ENCODE measurements at regions not wholly inside any gene's neighbourhood (a gene's known extent, or its start where the extent isn't known, plus 50 kb on each side); places are given as distances from the start of the nearest gene placed in this dataset.

- TF ChIP-seq FOXP4 (CRISPR knock-in tag; IDR thresholded peaks at IDR 0.05) (no peak), ERG (CRISPR knock-in tag; IDR thresholded peaks at IDR 0.05) (no peak), MYBL2 (CRISPR knock-in tag; IDR thresholded peaks at IDR 0.05) (no peak), ZNF121 (CRISPR knock-in tag; IDR thresholded peaks at IDR 0.05) (no peak), PRDM15 (CRISPR knock-in tag; IDR thresholded peaks at IDR 0.05) (no peak), GTF2I (CRISPR knock-in tag; conservative IDR thresholded peaks at IDR 0.05) (no peak), ATF6 (CRISPR knock-in tag; IDR thresholded peaks at IDR 0.05) (no peak), ZNF281 (CRISPR knock-in tag; IDR thresholded peaks at IDR 0.05) (no peak)
Measured at GRCh38 chr5:162391833-162392232, 324.3 kb downstream of the GABRG2 start (continued).

- no peak for DNase-seq (ENCODE audit: low spot score)
- no peaks in the 10 kb centered on the region; the same call in 1 of the 2 replicates for H3K36me3 Mint-ChIP-seq
- H3K27ac Mint-ChIP-seq: no peak overlapping the region
- no peak for ATAC-seq
- H3K27me3 Mint-ChIP-seq (ENCODE audit: low read depth): no peaks in the 10 kb centered on the region; the same call in 1 of the 2 replicates
- ChIA-PET POLR2A (no interaction called here), CTCF (no interaction called here)
- H3K4me3 Mint-ChIP-seq: no peak overlapping the region
- no peak for TF ChIP-seq ZNF423 (CRISPR knock-in tag; IDR thresholded peaks at IDR 0.05)
- no peak for TF ChIP-seq TEAD1 (CRISPR knock-in tag; IDR thresholded peaks at IDR 0.05)
- no peak for TF ChIP-seq NR3C1 (CRISPR knock-in tag; conservative IDR thresholded peaks at IDR 0.05; ENCODE audit: low read depth)
- TF ChIP-seq SP1 (CRISPR knock-in tag; conservative IDR thresholded peaks at IDR 0.05): no peak
- no peak for TF ChIP-seq ESRRA (CRISPR knock-in tag; IDR thresholded peaks at IDR 0.05; ENCODE audit: borderline replicate concordance)
- TF ChIP-seq FOXK1 (CRISPR knock-in tag; IDR thresholded peaks at IDR 0.05): no peak
- peaks cover 23% of the 10 kb centered on the region for H3K9me3 Mint-ChIP-seq
- no peaks in the 10 kb centered on the region for H3K4me1 Mint-ChIP-seq
Measured at GRCh38 chr5:162392336-162392735, 324.8 kb downstream of the GABRG2 start.

All from WTC11 (cell line).